Lower leg skin (tissue), 4 donors: ENCODE measurements at regions not wholly inside any gene's neighbourhood (a gene's known extent, or its start where the extent isn't known, plus 50 kb on each side); places are given as distances from the start of the nearest gene placed in this dataset.

Source experiments
- DNase-seq, 2 donors: peaks; one replicate each; pipeline ENCODE4 v3.0.0-alpha.2; 2019; ENCODE audit warnings: low spot score in 2 of 2
- H3K4me3 ChIP-seq: fragments of 200-600 bp; sonication (generic); 2 replicates; pipeline ENCODE4 v1.5.1; 2017; ENCODE audit warnings: mild to moderate bottlenecking, low read depth; ENCODE audit not compliant: poor library complexity, severe bottlenecking
- POLR2A ChIP-seq, 2 donors: fragments of 450-650 bp; IDR thresholded peaks; one replicate each; pipeline ENCODE4 v1.6.1; 2016 to 2017; ENCODE audit warnings: antibody characterized with exemption in 2 of 2, mild to moderate bottlenecking in 1 of 2, moderate library complexity in 1 of 2
- WGBS, 2 donors: methylation state at CpG; one replicate each; pipeline ENCODE4 v1.1.5; 2018; 5-methylcytosine and 5-hydroxymethylcytosine counted together
- intact Hi-C: fragments of 100-400 bp; cut with DNase I; formaldehyde crosslinking; loops from one replicate; pipeline ENCODE4 v1.15.0; 2023; ENCODE audit warnings: low total_unique reads
- TF ChIP-seq, protein P1 (sequence below), 3 donors: fragments of 450-650 bp; IDR thresholded peaks; one replicate each; pipeline ENCODE4 v1.5.1; 2016; ENCODE audit warnings: antibody characterized with exemption in 3 of 3, mild to moderate bottlenecking in 3 of 3, moderate library complexity in 2 of 3

- intact Hi-C loops: no loop called here
- DNase-seq: no peak
Observed at GRCh38 chr13:54879036-54879435, 1850.4 kb downstream of the OLFM4 start.

DNA sequence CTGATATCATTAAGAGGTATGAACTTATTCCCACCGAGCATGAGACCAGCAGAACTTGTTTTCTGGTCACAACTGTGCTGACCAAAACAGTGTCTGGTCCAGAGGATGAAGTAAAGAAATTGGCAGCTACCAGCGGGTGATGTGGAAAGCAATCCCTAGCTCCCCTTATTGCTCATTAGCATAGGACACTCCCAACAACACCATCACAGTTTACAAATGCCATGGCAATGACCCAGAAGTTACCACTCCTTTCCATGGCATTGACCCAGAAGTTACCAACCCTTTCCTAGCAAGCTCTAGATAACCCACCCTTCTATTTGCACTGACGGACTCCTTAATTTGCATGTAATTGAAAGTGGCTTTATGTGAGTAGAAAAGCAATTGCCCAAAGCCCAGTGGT is 1856.1 kb downstream of the OLFM4 start:
- WGBS, 2 donors: 63 to 78% methylated on average over 3 of the region's 3 CpGs

More at GRCh38 chr13:54879036-54879435, 1850.4 kb downstream of the OLFM4 start:
- H3K4me3 ChIP-seq: no peak overlapping the region
- WGBS, 2 donors: 83 to 89% methylated on average over 2 of the region's 2 CpGs
- no peak for TF ChIP-seq POLR2A (IDR thresholded peaks at IDR 0.05)
- TF ChIP-seq, protein P1, sequence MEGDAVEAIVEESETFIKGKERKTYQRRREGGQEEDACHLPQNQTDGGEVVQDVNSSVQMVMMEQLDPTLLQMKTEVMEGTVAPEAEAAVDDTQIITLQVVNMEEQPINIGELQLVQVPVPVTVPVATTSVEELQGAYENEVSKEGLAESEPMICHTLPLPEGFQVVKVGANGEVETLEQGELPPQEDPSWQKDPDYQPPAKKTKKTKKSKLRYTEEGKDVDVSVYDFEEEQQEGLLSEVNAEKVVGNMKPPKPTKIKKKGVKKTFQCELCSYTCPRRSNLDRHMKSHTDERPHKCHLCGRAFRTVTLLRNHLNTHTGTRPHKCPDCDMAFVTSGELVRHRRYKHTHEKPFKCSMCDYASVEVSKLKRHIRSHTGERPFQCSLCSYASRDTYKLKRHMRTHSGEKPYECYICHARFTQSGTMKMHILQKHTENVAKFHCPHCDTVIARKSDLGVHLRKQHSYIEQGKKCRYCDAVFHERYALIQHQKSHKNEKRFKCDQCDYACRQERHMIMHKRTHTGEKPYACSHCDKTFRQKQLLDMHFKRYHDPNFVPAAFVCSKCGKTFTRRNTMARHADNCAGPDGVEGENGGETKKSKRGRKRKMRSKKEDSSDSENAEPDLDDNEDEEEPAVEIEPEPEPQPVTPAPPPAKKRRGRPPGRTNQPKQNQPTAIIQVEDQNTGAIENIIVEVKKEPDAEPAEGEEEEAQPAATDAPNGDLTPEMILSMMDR (IDR thresholded peaks at IDR 0.05): no peak

DNA sequence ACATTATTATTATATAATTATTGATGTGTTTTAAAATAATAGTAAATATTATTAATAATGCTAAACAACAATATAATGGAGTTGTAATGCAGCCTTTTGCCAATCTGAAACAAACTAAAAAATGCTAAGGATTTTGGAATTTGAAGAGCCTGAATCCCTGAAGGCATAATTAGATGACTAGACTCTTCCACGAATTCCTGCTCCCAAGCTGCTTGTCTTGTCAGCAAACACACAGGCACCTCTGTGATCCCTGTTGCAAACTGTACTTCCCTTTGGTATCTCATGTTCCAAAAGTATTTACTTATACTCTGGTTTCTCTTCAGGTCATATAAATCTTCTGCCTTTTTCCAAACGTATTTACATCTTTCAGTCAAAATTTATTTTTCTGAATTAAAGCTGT is 1862.4 kb downstream of the OLFM4 start:
- no peak overlapping the region for H3K4me3 ChIP-seq
- no peak for TF ChIP-seq POLR2A (IDR thresholded peaks at IDR 0.05)
- TF ChIP-seq, protein P1 (IDR thresholded peaks at IDR 0.05): no peak
- intact Hi-C loops: no loop called here
- no peak for DNase-seq
- WGBS, 2 donors: 30 to 38% methylated on average over 2 of the region's 2 CpGs

More for the DNA sequence above, 1856.1 kb downstream of the OLFM4 start:
- intact Hi-C loops: no loop called here
- TF ChIP-seq, protein P1 (IDR thresholded peaks at IDR 0.05): no peak
- DNase-seq: no peak
- no peak overlapping the region for H3K4me3 ChIP-seq

- H3K4me3 ChIP-seq: no peak overlapping the region
- intact Hi-C loops: no loop called here
- no peak for TF ChIP-seq POLR2A (IDR thresholded peaks at IDR 0.05)
- TF ChIP-seq, protein P1 (IDR thresholded peaks at IDR 0.05): no peak
- DNase-seq: no peak
- 83 to 91% methylated on average over 1 of the region's 1 CpG for WGBS, 2 donors
Observed at GRCh38 chr13:54901316-54901715, 1872.7 kb downstream of the OLFM4 start.

- 84 to 90% methylated on average over 3 of the region's 3 CpGs for WGBS, 2 donors
- intact Hi-C loops: no loop called here
- H3K4me3 ChIP-seq: no peak overlapping the region
- TF ChIP-seq, protein P1 (IDR thresholded peaks at IDR 0.05): no peak
- no peak for TF ChIP-seq POLR2A (IDR thresholded peaks at IDR 0.05)
- no peak for DNase-seq
Observed at GRCh38 chr13:54912367-54912766, 1883.8 kb downstream of the OLFM4 start.

GRCh38 chr13:54913668-54914067 is 1885.1 kb downstream of the OLFM4 start:
- H3K4me3 ChIP-seq: no peak overlapping the region
- intact Hi-C loops: no loop called here
- DNase-seq: no peak
- TF ChIP-seq, protein P1 (IDR thresholded peaks at IDR 0.05): no peak
- TF ChIP-seq POLR2A (IDR thresholded peaks at IDR 0.05): no peak
- 77 to 79% methylated on average over 4 of the region's 4 CpGs for WGBS, 2 donors
